Liver (tissue), 8 donors: ENCODE measurements at regions not wholly inside any gene's neighbourhood (a gene's known extent, or its start where the extent isn't known, plus 50 kb on each side); places are given as distances from the start of the nearest gene placed in this dataset.

ENCODE experiments used
- DNase-seq: peaks from one replicate; pipeline ENCODE4 v3.0.0-alpha.2; 2017; ENCODE audit warnings: low spot score
- H3K27ac ChIP-seq, 2 donors: one replicate each; pipeline ENCODE4 v1.7.0; 2013; ENCODE audit warnings: inconsistent platforms in 2 of 2, low read length in 2 of 2, control low read depth in 1 of 2, low read depth in 1 of 2, mild to moderate bottlenecking in 1 of 2
- H3K27me3 ChIP-seq, 4 donors: one replicate each; pipeline versions ENCODE4 v1.6.1 to v1.7.0; 2013; ENCODE audit warnings: low read length in 3 of 4, inconsistent platforms in 1 of 4, mild to moderate bottlenecking in 1 of 4, moderate library complexity in 1 of 4; ENCODE audit not compliant: control insufficient read depth in 4 of 4, insufficient read depth in 4 of 4
- H3K36me3 ChIP-seq, 4 donors: one replicate each; pipeline versions ENCODE4 v1.6.1 to v1.7.0; 2013; ENCODE audit warnings: low read length in 3 of 4, mild to moderate bottlenecking in 3 of 4, low read depth in 1 of 4, moderate library complexity in 1 of 4; ENCODE audit not compliant: control insufficient read depth in 4 of 4, insufficient read depth in 3 of 4
- H3K4me1 ChIP-seq, 4 donors: one replicate each; pipeline versions ENCODE4 v1.6.1 to v1.7.0; 2013; ENCODE audit warnings: low read length in 3 of 4, mild to moderate bottlenecking in 3 of 4, moderate library complexity in 1 of 4; ENCODE audit not compliant: control insufficient read depth in 4 of 4, insufficient read depth in 4 of 4
- H3K4me3 ChIP-seq, 3 donors: one replicate each; pipeline versions ENCODE4 v1.6.1 to v1.7.0; 2013; ENCODE audit warnings: low read length in 3 of 3, control low read depth in 1 of 3, low read depth in 1 of 3, mild to moderate bottlenecking in 1 of 3
- H3K9ac ChIP-seq, 2 donors: one replicate each; pipeline ENCODE4 v1.7.0; 2013; ENCODE audit warnings: low read length in 2 of 2, mild to moderate bottlenecking in 2 of 2, moderate library complexity in 2 of 2, control low read depth in 1 of 2, low read depth in 1 of 2
- H3K9me3 ChIP-seq, 4 donors: one replicate each; pipeline versions ENCODE4 v1.6.1 to v1.7.0; 2013; ENCODE audit warnings: low read length in 3 of 4; ENCODE audit not compliant: control insufficient read depth in 4 of 4
- CTCF ChIP-seq: fragments of 150-350 bp; IDR thresholded peaks from 2 replicates; pipeline ENCODE4 v1.5.1; 2017; ENCODE audit warnings: improper control_type of control experiment, low read depth, low read length; ENCODE audit not compliant: missing input control
- EGR1 ChIP-seq, 2 donors: IDR thresholded peaks; 2 replicates each; pipeline ENCODE4 v1.6.1; 2016 to 2018; ENCODE audit warnings: antibody characterized with exemption in 2 of 2, low read depth in 2 of 2
- FOXA1 ChIP-seq: IDR thresholded peaks from 2 replicates; pipeline ENCODE4 v1.6.1; 2016; ENCODE audit warnings: antibody characterized with exemption
- FOXA2 ChIP-seq: IDR thresholded peaks from 2 replicates; pipeline ENCODE4 v1.6.1; 2016; ENCODE audit warnings: antibody characterized with exemption
- GABPA ChIP-seq, 2 donors: IDR thresholded peaks in 1 of 2; conservative IDR thresholded peaks in 1 of 2; 2 replicates each; pipeline ENCODE4 v1.6.1; 2016; ENCODE audit warnings: antibody characterized with exemption in 2 of 2, mild to moderate bottlenecking in 1 of 2, moderate library complexity in 1 of 2
- JUND ChIP-seq, 2 donors: IDR thresholded peaks; 2 replicates each; pipeline ENCODE4 v1.6.1; 2016; ENCODE audit warnings: antibody characterized with exemption in 2 of 2
- NR2F2 ChIP-seq: IDR thresholded peaks from 2 replicates; pipeline ENCODE4 v1.6.1; 2016; ENCODE audit warnings: antibody characterized with exemption
- RAD21 ChIP-seq, 2 donors: IDR thresholded peaks; 2 replicates each; pipeline ENCODE4 v1.6.1; 2016; ENCODE audit warnings: antibody characterized with exemption in 2 of 2, mild to moderate bottlenecking in 2 of 2
- REST ChIP-seq: IDR thresholded peaks from 2 replicates; pipeline ENCODE4 v1.6.1; 2016; ENCODE audit warnings: antibody characterized with exemption, mild to moderate bottlenecking
- RXRA ChIP-seq, 2 donors: IDR thresholded peaks; 2 replicates each; pipeline ENCODE4 v1.6.1; 2017 to 2018; ENCODE audit warnings: antibody characterized with exemption in 2 of 2, mild to moderate bottlenecking in 1 of 2
- TAF1 ChIP-seq: conservative IDR thresholded peaks from 2 replicates; pipeline ENCODE4 v1.6.1; 2016; ENCODE audit warnings: antibody characterized with exemption, mild to moderate bottlenecking
- YY1 ChIP-seq: IDR thresholded peaks from 2 replicates; pipeline ENCODE4 v1.6.1; 2016; ENCODE audit warnings: antibody characterized with exemption, mild to moderate bottlenecking
- WGBS: extraction: QIAGEN DNeasy Blood & Tissue Kit; methylation state at CpG from one replicate; pipeline ENCODE4 v1.1.7; 2013; 5-methylcytosine and 5-hydroxymethylcytosine counted together
- TF ChIP-seq, protein P1 (sequence below): IDR thresholded peaks from 2 replicates; pipeline ENCODE4 v1.6.1; 2016; ENCODE audit warnings: antibody characterized with exemption
- donor health status: healthy.
- donor health status: healthy.
- donor health status: healthy.
- donor health status: healthy.
- donor health status: healthy.

DNA sequence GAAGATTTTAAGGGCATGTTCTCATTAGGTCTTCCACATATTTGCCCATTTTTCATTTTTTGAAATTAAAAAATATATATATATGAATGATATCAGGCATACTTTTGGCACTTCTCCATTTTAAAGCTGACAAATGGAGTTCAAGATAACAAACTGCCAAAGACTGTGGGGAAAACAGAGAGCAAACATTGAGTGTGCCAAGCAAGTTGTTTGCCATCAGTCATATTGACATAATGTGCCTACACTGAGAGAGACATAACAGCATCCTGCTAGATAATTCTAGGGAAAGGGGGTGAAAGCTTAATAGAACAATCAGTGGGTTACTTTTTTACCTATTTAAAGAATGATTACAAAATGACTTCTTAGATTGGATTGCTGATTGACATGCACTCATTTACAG, 529.4 kb upstream of the CXADR start (continued):
- no peak for TF ChIP-seq CTCF

DNA sequence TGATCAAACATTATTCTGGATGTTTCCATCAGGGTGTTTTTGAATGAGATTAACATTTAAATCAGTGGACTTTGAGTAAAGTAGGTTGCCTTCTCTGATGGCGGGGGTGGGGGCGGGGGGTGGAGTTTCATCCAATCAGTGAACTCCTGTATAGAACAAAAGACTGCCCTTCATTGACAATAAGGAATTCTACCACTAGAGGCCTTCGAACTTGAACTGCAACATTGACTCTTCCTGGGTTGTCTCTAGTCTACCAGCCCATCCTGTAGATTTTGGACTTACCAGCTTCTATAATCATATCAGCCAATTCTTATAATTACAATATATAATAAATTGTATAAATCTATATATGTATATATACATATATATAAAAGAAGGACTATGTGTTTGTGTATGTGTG, 520.4 kb upstream of the CXADR start:
- no peaks in the 10 kb centered on the region for H3K9me3 ChIP-seq
- DNase-seq = no peak
- no peak overlapping the region for H3K4me3 ChIP-seq
- no peaks in the 10 kb centered on the region for H3K27me3 ChIP-seq
- no peak for TF ChIP-seq JUND (IDR thresholded peaks at IDR 0.05)
- TF ChIP-seq REST = no peak
- no peak for TF ChIP-seq NR2F2
- TF ChIP-seq EGR1 (IDR thresholded peaks at IDR 0.05; ENCODE audit: low read depth in 2 of 2) = no peak
- no peak for TF ChIP-seq FOXA2
- no peak for TF ChIP-seq GABPA (IDR thresholded peaks at IDR 0.05 in 1 of 2, conservative IDR thresholded peaks at IDR 0.05 in 1 of 2)
- TF ChIP-seq, protein P1, sequence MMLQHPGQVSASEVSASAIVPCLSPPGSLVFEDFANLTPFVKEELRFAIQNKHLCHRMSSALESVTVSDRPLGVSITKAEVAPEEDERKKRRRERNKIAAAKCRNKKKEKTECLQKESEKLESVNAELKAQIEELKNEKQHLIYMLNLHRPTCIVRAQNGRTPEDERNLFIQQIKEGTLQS = no peak
- TF ChIP-seq FOXA1 = no peak
- no peak for TF ChIP-seq RXRA (IDR thresholded peaks at IDR 0.05)
- no peaks in the 10 kb centered on the region for H3K4me1 ChIP-seq
- H3K27ac ChIP-seq = no peak overlapping the region
- H3K36me3 ChIP-seq = no peaks in the 10 kb centered on the region
- H3K9ac ChIP-seq = no peak overlapping the region
- WGBS = 81% methylated on average over 3 of the region's 3 CpGs

- H3K9me3 ChIP-seq = no peaks in the 10 kb centered on the region
- no peak for DNase-seq
- H3K27me3 ChIP-seq = no peaks in the 10 kb centered on the region
- 94% methylated on average over 3 of the region's 3 CpGs for WGBS
- H3K36me3 ChIP-seq = no peaks in the 10 kb centered on the region
- TF ChIP-seq NR2F2 = no peak
- TF ChIP-seq REST = no peak
- no peak for TF ChIP-seq TAF1
- no peak for TF ChIP-seq YY1
- TF ChIP-seq RAD21 (IDR thresholded peaks at IDR 0.05) = no peak
- no peak overlapping the region for H3K27ac ChIP-seq
- H3K4me3 ChIP-seq = no peak overlapping the region
- no peaks in the 10 kb centered on the region for H3K4me1 ChIP-seq
- H3K9ac ChIP-seq = no peak overlapping the region
Observed at GRCh38 chr21:16993416-16994038, 519.3 kb upstream of the CXADR start.
